ENCODE measurements at regions not wholly inside any gene's neighbourhood (a gene's known extent, or its start where the extent isn't known, plus 50 kb on each side); places are given as distances from the start of the nearest gene placed in this dataset.
"Not testable (repeated sequence)": the region's sequence is repeated elsewhere in the genome, so short reads cannot be mapped to it uniquely, and the experiment has no call there.

DNA sequence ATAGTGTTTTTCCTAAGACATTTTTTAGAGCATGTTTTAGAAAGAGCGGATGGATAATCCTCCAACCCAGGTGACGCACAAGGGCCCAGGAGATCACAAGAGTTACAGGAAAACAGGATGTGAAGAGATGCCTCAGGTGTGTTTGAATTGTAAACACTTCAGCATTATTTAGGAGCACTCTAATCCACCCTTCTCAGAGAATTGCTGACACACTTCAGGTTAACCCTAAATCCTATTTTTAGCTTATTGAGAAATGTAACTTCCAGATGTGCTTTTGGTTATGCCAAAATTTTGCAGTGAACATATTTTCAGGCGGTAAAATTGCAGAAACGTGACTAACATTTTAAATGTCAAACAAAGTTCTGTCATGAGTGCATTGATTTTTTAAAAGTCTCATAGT lies 755.4 kb upstream of the CTNND2 start:
- Histone ChIP-seq H3K36me3 (ENCODE audit: insufficient read depth, low read length) (no peaks in the 10 kb centered on the region), H3K4me1 (ENCODE audit: insufficient read depth, low read length) (no peaks in the 10 kb centered on the region), H3K4me2 (ENCODE audit: insufficient read depth, low read length) (no peak overlapping the region), H2AFZ (ENCODE audit: low read depth, low read length) (no peak overlapping the region), H3K9me3 (ENCODE audit: insufficient read depth, low read length, severe bottlenecking) (no peaks in the 10 kb centered on the region), H3K79me2 (ENCODE audit: insufficient read depth, low read length) (no peaks in the 10 kb centered on the region), H3K4me3 (ENCODE audit: low read depth in 1 of 2, low read length in 2 of 2) (no peak overlapping the region), H3K9ac (ENCODE audit: low read depth, low read length) (no peak overlapping the region), H3K27me3 (ENCODE audit: insufficient read depth, low read length, poor library complexity) (no peaks in the 10 kb centered on the region), H4K20me1 (ENCODE audit: insufficient read depth, low read length) (no peaks in the 10 kb centered on the region), H3K27ac (ENCODE audit: low read length) (no peak overlapping the region)
- DNase-seq (no peak), ATAC-seq (ENCODE audit: insufficient read depth, low read depth) (no peak)
- TF ChIP-seq, protein P1, sequence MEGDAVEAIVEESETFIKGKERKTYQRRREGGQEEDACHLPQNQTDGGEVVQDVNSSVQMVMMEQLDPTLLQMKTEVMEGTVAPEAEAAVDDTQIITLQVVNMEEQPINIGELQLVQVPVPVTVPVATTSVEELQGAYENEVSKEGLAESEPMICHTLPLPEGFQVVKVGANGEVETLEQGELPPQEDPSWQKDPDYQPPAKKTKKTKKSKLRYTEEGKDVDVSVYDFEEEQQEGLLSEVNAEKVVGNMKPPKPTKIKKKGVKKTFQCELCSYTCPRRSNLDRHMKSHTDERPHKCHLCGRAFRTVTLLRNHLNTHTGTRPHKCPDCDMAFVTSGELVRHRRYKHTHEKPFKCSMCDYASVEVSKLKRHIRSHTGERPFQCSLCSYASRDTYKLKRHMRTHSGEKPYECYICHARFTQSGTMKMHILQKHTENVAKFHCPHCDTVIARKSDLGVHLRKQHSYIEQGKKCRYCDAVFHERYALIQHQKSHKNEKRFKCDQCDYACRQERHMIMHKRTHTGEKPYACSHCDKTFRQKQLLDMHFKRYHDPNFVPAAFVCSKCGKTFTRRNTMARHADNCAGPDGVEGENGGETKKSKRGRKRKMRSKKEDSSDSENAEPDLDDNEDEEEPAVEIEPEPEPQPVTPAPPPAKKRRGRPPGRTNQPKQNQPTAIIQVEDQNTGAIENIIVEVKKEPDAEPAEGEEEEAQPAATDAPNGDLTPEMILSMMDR (IDR thresholded peaks at IDR 0.05; ENCODE audit: borderline replicate concordance, extremely low read depth, low read length, poor library complexity, severe bottlenecking), result no peak
- TF ChIP-seq EZH2 (IDR thresholded peaks at IDR 0.05; ENCODE audit: borderline replicate concordance, low read depth, low read length, severe bottlenecking), result no peak

DNA sequence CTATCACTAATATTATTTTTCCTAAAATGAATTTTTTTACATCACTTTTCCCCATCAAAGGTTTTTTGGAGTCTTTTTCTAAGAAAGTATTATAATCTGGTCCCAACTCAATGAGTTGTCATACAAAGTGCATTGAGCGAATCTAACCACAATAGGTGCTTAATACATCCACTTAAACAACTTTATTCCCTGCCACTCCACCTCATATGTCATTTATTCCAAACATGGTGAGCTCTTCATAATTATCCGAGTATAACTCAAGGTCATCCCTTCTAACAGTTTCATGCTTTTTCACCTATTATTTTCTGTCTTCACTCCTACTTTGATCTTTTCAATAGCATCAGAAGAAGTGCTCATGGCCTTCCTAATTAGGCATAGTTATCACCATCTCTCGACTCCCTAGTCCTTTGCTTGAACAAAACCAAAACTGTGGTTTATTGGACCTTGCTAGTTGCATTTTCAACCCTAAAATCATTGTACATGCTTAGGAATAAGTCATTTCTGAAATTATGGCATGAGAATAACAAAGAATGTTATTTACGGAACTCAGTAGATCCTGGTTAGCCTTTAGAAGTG lies 754.7 kb upstream of the CTNND2 start:
- H3K4me1 ChIP-seq (ENCODE audit: insufficient read depth, low read length), result no peaks in the 10 kb centered on the region
- no peaks in the 10 kb centered on the region for H3K36me3 ChIP-seq (ENCODE audit: insufficient read depth, low read length)
- H3K9me3 ChIP-seq (ENCODE audit: insufficient read depth, low read length, severe bottlenecking), result no peaks in the 10 kb centered on the region
- no peaks in the 10 kb centered on the region for H4K20me1 ChIP-seq (ENCODE audit: insufficient read depth, low read length)
- no peaks in the 10 kb centered on the region for H3K79me2 ChIP-seq (ENCODE audit: insufficient read depth, low read length)
- no peak overlapping the region for H2AFZ ChIP-seq (ENCODE audit: low read depth, low read length)
- no peak for DNase-seq
- no peak overlapping the region for H3K9ac ChIP-seq (ENCODE audit: low read depth, low read length)
- no peak overlapping the region for H3K4me2 ChIP-seq (ENCODE audit: insufficient read depth, low read length)
- no peak overlapping the region for H3K4me3 ChIP-seq (ENCODE audit: low read depth in 1 of 2, low read length in 2 of 2)
- no peak for TF ChIP-seq EZH2 (IDR thresholded peaks at IDR 0.05; ENCODE audit: borderline replicate concordance, low read depth, low read length, severe bottlenecking)
- TF ChIP-seq, protein P1 (IDR thresholded peaks at IDR 0.05; ENCODE audit: borderline replicate concordance, extremely low read depth, low read length, poor library complexity, severe bottlenecking), result no peak
- H3K27ac ChIP-seq (ENCODE audit: low read length), result no peak overlapping the region
- H3K27me3 ChIP-seq (ENCODE audit: insufficient read depth, low read length, poor library complexity), result no peaks in the 10 kb centered on the region
- no peak for ATAC-seq (ENCODE audit: insufficient read depth, low read depth)

DNA sequence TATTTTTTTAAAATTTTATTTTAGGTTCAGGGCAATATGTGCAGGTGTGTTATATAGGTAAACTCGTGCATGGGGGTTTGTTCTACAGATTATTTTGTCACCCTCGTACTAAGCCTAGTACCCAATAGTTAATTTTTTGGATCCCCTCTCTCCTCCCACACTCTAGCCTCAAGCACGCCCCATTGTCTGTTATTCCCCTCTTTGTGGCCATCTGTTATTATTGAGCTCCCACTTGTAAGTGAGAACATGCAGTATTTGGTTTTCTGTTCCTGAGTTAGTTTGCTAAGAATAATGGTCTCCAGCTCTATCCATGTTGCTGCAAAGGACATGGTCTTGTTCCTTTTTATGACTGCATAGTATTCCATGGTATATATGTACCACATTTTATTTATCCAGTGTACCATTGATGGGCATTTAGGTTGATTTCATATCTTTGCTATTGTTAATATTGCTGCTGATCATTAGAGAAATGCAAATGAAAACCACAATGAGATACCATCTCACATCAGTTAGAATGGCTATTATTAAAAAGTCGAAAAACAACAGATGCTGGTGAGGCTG lies 753.7 kb upstream of the CTNND2 start:
- H4K20me1 ChIP-seq (ENCODE audit: insufficient read depth, low read length); H3K36me3 ChIP-seq (ENCODE audit: insufficient read depth, low read length); H3K27ac ChIP-seq (ENCODE audit: low read length); H2AFZ ChIP-seq (ENCODE audit: low read depth, low read length); H3K9ac ChIP-seq (ENCODE audit: low read depth, low read length); H3K4me2 ChIP-seq (ENCODE audit: insufficient read depth, low read length); H3K4me1 ChIP-seq (ENCODE audit: insufficient read depth, low read length); DNase-seq; H3K9me3 ChIP-seq (ENCODE audit: insufficient read depth, low read length, severe bottlenecking); H3K4me3 ChIP-seq (ENCODE audit: low read depth in 1 of 2, low read length in 2 of 2); ATAC-seq (ENCODE audit: insufficient read depth, low read depth); H3K27me3 ChIP-seq (ENCODE audit: insufficient read depth, low read length, poor library complexity); H3K79me2 ChIP-seq (ENCODE audit: insufficient read depth, low read length): not testable (repeated sequence)

DNA sequence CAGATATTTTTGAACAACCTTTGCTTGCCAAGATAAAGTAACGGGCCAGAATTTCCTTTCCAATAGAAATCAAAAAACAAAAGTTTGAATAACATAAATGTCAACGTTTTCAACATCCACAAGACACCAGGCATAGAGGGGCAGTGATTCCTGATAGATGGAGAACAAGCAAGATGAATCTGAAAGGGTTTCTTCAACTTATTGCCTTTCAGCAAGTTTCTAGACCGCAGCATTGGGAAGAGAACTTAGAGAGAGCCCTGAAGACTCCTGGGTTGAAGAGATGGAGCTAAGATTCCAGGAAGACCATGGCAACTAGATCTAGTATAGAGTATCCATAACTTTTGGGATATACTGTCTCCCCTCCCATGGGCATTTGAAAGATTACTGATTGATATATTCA lies 751.4 kb upstream of the CTNND2 start:
- Histone ChIP-seq H3K27ac (ENCODE audit: low read length) (no peak overlapping the region), H4K20me1 (ENCODE audit: insufficient read depth, low read length) (no peaks in the 10 kb centered on the region), H3K4me1 (ENCODE audit: insufficient read depth, low read length) (no peaks in the 10 kb centered on the region), H3K9ac (ENCODE audit: low read depth, low read length) (no peak overlapping the region), H2AFZ (ENCODE audit: low read depth, low read length) (no peak overlapping the region), H3K4me3 (ENCODE audit: low read depth in 1 of 2, low read length in 2 of 2) (no peak overlapping the region), H3K27me3 (ENCODE audit: insufficient read depth, low read length, poor library complexity) (no peaks in the 10 kb centered on the region), H3K4me2 (ENCODE audit: insufficient read depth, low read length) (no peak overlapping the region), H3K9me3 (ENCODE audit: insufficient read depth, low read length, severe bottlenecking) (no peaks in the 10 kb centered on the region), H3K36me3 (ENCODE audit: insufficient read depth, low read length) (no peaks in the 10 kb centered on the region), H3K79me2 (ENCODE audit: insufficient read depth, low read length) (no peaks in the 10 kb centered on the region)
- no peak for TF ChIP-seq EZH2 (IDR thresholded peaks at IDR 0.05; ENCODE audit: borderline replicate concordance, low read depth, low read length, severe bottlenecking)
- TF ChIP-seq, protein P1 (IDR thresholded peaks at IDR 0.05; ENCODE audit: borderline replicate concordance, extremely low read depth, low read length, poor library complexity, severe bottlenecking), result no peak
- ATAC-seq (ENCODE audit: insufficient read depth, low read depth) (no peak), DNase-seq (no peak)
